Aorta (tissue), 5 donors: ENCODE measurements at regions not wholly inside any gene's neighbourhood (a gene's known extent, or its start where the extent isn't known, plus 50 kb on each side); places are given as distances from the start of the nearest gene placed in this dataset.
"Not testable (repeated sequence)": the region's sequence is repeated elsewhere in the genome, so short reads cannot be mapped to it uniquely, and the experiment has no call there.

Source experiments
- ATAC-seq: fragments of 200-7000 bp; cut with Tn5 transposase; one replicate; pipeline ENCODE4 v1.9.1; 2022; ENCODE audit warnings: moderate library complexity; ENCODE audit not compliant: low FRiP score
- DNase-seq, 2 donors: peaks; one replicate each; pipeline ENCODE4 v3.0.0-alpha.2; 2020
- H3K27ac ChIP-seq, 2 donors: one replicate each; pipeline ENCODE4 v1.5.1; 2013; ENCODE audit warnings: low read length in 2 of 2, mild to moderate bottlenecking in 2 of 2, moderate library complexity in 2 of 2, control low read depth in 1 of 2, inconsistent platforms in 1 of 2, low read depth in 1 of 2
- H3K27me3 ChIP-seq, 2 donors: one replicate each; pipeline ENCODE4 v1.6.1; 2013; ENCODE audit warnings: control low read depth in 1 of 2, low read length in 1 of 2, mild to moderate bottlenecking in 1 of 2, moderate library complexity in 1 of 2; ENCODE audit not compliant: insufficient read depth in 2 of 2, control insufficient read depth in 1 of 2
- H3K36me3 ChIP-seq, 2 donors: one replicate each; pipeline ENCODE4 v1.6.1; 2013; ENCODE audit warnings: control low read depth in 1 of 2, low read length in 1 of 2, mild to moderate bottlenecking in 1 of 2; ENCODE audit not compliant: insufficient read depth in 2 of 2, control insufficient read depth in 1 of 2
- H3K4me1 ChIP-seq, 2 donors: one replicate each; pipeline ENCODE4 v1.6.1; 2013; ENCODE audit warnings: low read length in 2 of 2, control low read depth in 1 of 2, mild to moderate bottlenecking in 1 of 2, moderate library complexity in 1 of 2; ENCODE audit not compliant: insufficient read depth in 2 of 2, control insufficient read depth in 1 of 2
- H3K4me3 ChIP-seq, 2 donors: one replicate each; pipeline ENCODE4 v1.5.1; 2013; ENCODE audit warnings: low read length in 2 of 2, control low read depth in 1 of 2, mild to moderate bottlenecking in 1 of 2
- H3K9me3 ChIP-seq: one replicate; pipeline ENCODE4 v1.6.1; 2013; ENCODE audit warnings: mild to moderate bottlenecking, low read length; ENCODE audit not compliant: control insufficient read depth
- WGBS, 2 donors: extraction: QIAGEN DNeasy Blood & Tissue Kit; methylation state at CpG; one replicate each; pipeline ENCODE4 v1.1.7; 2013; 5-methylcytosine and 5-hydroxymethylcytosine counted together
- intact Hi-C, 2 donors: fragments of 100-400 bp; cut with DNase I; formaldehyde crosslinking; loops; one replicate each; pipeline versions ENCODE4 v1.14.2 to v1.15.0; 2022
- donor health status: healthy with polysubstance abuse.
- donor health status: Bipolar disorder and iron deficiency.
- donor health status: DM: no; HTN: no; CAD: no.
- donor health status: DM: no; HTN: no; CAD: no.
- donor health status: DM: yes; HTN: yes; CAD: no.

GRCh38 chr3:35900079-35900478 is 260.8 kb downstream of the ARPP21 start:
- Histone ChIP-seq H3K4me3 (no peak overlapping the region), H3K27me3 (no peaks in the 10 kb centered on the region), H3K4me1 (no peaks in the 10 kb centered on the region), H3K27ac (no peak overlapping the region), H3K36me3 (no peaks in the 10 kb centered on the region), H3K9me3 (no peaks in the 10 kb centered on the region)
- intact Hi-C loops: no loop called here
- DNase-seq (no peak), ATAC-seq (no peak)
- WGBS, 2 donors: 88 to 89% methylated on average over 3 of the region's 3 CpGs

DNA sequence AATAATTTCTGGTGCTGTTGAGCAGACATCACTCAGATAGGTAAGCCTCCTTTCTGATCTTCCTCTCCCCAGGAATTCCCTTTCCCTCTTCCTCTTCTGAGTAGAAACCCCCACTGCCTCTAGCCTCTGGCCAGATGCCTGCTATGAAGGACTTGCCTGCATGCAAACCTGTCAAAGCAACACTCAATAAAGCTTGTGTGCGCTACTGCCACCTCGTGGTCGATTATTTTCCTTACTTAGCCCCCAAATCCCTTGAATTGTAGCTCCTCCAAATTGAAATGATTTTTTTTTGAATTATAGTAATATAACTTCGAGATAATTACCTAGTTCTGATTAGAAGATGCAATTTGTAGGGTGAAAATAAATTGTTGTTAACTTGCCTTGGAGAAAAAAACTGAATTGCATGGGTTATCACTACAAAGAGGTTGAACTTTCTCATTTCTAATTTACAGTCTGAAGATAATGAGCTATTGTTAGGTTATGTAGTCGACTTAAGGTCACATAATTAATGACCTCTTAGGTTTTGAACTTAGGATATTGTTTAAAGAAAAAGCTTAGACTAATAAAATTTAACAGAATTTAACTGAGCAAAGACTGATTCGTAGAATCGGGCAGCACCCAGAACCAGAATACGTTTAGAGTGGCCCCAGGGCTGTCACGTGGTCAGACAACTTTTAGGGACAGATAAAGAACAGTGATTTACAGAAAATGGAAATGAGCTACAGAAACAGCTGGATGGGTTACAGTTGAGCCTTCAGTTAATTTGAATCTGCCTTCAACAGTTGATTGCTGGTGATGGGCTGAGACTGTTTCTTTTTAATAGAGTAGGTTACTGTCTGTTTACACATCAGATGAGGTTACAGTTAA is 269.3 kb downstream of the ARPP21 start:
- DNase-seq: peak; percentile 55 to 76
- Histone ChIP-seq H3K27ac (no peak overlapping the region), H3K36me3 (no peaks in the 10 kb centered on the region), H3K4me3 (no peak overlapping the region), H3K27me3 (no peaks in the 10 kb centered on the region), H3K4me1 (no peaks in the 10 kb centered on the region), H3K9me3 (no peaks in the 10 kb centered on the region)
- 41 to 44% methylated on average over 9 of the region's 9 CpGs for WGBS, 2 donors
- ATAC-seq: no peak
- intact Hi-C loops: no loop called here

GRCh38 chr3:35919160-35919559 is 279.8 kb downstream of the ARPP21 start:
- WGBS, 2 donors: 91 to 92% methylated on average over 6 of the region's 6 CpGs

DNA sequence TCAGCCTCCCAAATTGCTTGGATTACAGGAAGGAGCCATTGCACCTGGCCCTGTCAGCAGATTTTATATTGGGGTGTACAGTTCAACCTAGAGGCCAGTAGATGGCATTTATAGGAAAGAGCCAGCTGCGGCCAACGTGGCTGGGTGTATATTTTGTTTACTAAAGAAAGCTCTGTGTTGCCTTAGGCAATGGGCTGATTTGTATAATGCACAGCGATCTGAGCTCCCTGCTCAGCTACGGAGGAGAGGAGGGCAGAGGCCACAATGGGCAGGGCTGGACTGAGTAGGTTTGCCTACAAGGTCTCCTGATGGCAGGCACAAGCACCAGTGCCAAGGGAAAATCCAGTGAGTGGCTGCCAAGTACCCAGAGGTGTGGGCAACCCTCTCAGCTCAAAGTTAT is 282.4 kb downstream of the ARPP21 start:
- H3K27ac ChIP-seq: no peak overlapping the region
- DNase-seq: no peak
- intact Hi-C loops: no loop called here
- H3K27me3 ChIP-seq: no peaks in the 10 kb centered on the region
- WGBS, 2 donors: 94 to 98% methylated on average over 4 of the region's 4 CpGs
- no peaks in the 10 kb centered on the region for H3K36me3 ChIP-seq
- H3K4me1 ChIP-seq: no peaks in the 10 kb centered on the region
- peaks cover 4% of the 10 kb centered on the region for H3K9me3 ChIP-seq
- ATAC-seq: no peak
- H3K4me3 ChIP-seq: no peak overlapping the region

More at GRCh38 chr3:35919160-35919559, 279.8 kb downstream of the ARPP21 start:
- no peak overlapping the region for H3K4me3 ChIP-seq
- DNase-seq (no peak), ATAC-seq (no peak)
- no peaks in the 10 kb centered on the region for H3K36me3 ChIP-seq
- H3K4me1 ChIP-seq: no peaks in the 10 kb centered on the region
- peaks cover 4% of the 10 kb centered on the region for H3K9me3 ChIP-seq
- intact Hi-C loops: no loop called here
- H3K27ac ChIP-seq: no peak overlapping the region
- H3K27me3 ChIP-seq: no peaks in the 10 kb centered on the region

DNA sequence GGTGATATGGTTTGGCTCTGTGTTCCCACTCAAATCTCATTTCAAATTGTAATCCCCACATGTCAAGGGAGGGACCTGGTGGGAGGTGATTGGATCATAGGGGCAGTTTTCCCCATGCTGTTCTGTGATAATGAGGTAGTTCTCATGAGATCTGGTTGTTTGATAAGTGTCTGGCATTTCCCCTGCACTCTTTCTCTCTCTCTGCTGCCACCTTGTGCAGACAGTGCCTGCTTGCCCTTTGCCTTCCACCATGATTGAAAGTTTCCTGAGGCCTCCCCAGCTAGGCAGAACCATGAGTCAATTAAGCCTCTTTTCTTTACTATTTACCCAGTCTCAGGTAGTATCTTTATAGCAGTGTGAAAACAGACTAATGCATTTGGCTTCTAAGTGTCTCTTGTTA is 284.7 kb downstream of the ARPP21 start:
- DNase-seq, H3K36me3 ChIP-seq, ATAC-seq, intact Hi-C loops, H3K4me3 ChIP-seq, H3K27me3 ChIP-seq, H3K4me1 ChIP-seq, H3K27ac ChIP-seq, H3K9me3 ChIP-seq: not testable (repeated sequence)

GRCh38 chr3:35927441-35927840 is 288.1 kb downstream of the ARPP21 start:
- intact Hi-C loops: no loop called here
- H3K27ac ChIP-seq: no peak overlapping the region
- DNase-seq: no peak
- no peaks in the 10 kb centered on the region for H3K36me3 ChIP-seq
- no peaks in the 10 kb centered on the region for H3K4me1 ChIP-seq
- 87 to 95% methylated on average over 3 of the region's 3 CpGs for WGBS, 2 donors
- H3K27me3 ChIP-seq: no peaks in the 10 kb centered on the region
- no peaks in the 10 kb centered on the region for H3K9me3 ChIP-seq
- no peak overlapping the region for H3K4me3 ChIP-seq
- no peak for ATAC-seq

GRCh38 chr3:35929158-35929557 is 289.8 kb downstream of the ARPP21 start:
- H3K4me1 ChIP-seq: no peaks in the 10 kb centered on the region
- H3K36me3 ChIP-seq: no peaks in the 10 kb centered on the region
- no peak overlapping the region for H3K27ac ChIP-seq
- H3K4me3 ChIP-seq: no peak overlapping the region
- intact Hi-C loops: no loop called here
- ATAC-seq: no peak
- no peaks in the 10 kb centered on the region for H3K27me3 ChIP-seq
- no peaks in the 10 kb centered on the region for H3K9me3 ChIP-seq
- 26 to 34% methylated on average over 3 of the region's 3 CpGs for WGBS, 2 donors
- DNase-seq: no peak

DNA sequence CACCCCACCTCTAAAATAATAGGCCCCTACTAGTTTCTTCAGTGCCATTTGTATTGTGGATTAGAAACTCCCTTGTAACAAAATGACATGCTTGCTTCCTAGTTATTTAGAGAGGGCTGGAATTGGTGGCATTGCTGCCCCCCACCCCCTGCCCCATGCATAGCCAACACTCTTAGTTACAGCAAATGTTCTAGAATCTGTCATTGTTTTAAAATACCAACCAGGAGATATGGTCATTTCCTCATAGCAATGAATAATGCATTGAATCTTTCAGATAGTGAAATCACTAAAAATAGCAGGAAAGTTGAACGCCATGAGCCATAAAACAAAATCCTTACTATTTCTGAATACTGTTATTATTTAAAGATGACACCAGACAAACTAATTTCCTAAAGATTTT is 292.5 kb downstream of the ARPP21 start:
- intact Hi-C loops: no loop called here
- Histone ChIP-seq H3K9me3 (no peaks in the 10 kb centered on the region), H3K27ac (no peak overlapping the region), H3K27me3 (no peaks in the 10 kb centered on the region), H3K4me1 (no peaks in the 10 kb centered on the region), H3K4me3 (no peak overlapping the region), H3K36me3 (no peaks in the 10 kb centered on the region)
- ATAC-seq: no peak
- WGBS, 2 donors: 60 to 73% methylated on average over 1 of the region's 1 CpG
- no peak for DNase-seq

- ATAC-seq (no peak), DNase-seq (no peak)
- intact Hi-C loops: no loop called here
- H3K27me3 ChIP-seq: no peaks in the 10 kb centered on the region
- H3K4me3 ChIP-seq: no peak overlapping the region
- H3K27ac ChIP-seq: no peak overlapping the region
- no peaks in the 10 kb centered on the region for H3K36me3 ChIP-seq
- no peaks in the 10 kb centered on the region for H3K9me3 ChIP-seq
- 38 to 44% methylated on average over 6 of the region's 6 CpGs for WGBS, 2 donors
- H3K4me1 ChIP-seq: no peaks in the 10 kb centered on the region
Observed at GRCh38 chr3:35932995-35933394, 293.7 kb downstream of the ARPP21 start.
